ENCODE measurements at regions not wholly inside any gene's neighbourhood (a gene's known extent, or its start where the extent isn't known, plus 50 kb on each side); places are given as distances from the start of the nearest gene placed in this dataset.

- TF ChIP-seq CTCF (IDR thresholded peaks at IDR 0.05; ENCODE audit: low read depth, low read length): no peak
- TF ChIP-seq EZH2phosphoT487 (IDR thresholded peaks at IDR 0.05; ENCODE audit: low read depth): no peak
These were observed 602.9 kb upstream of the ST8SIA4 start for GRCh38 chr5:101505891-101506570.

Data from OCI-LY3 (cell line).